ENCODE measurements at regions not wholly inside any gene's neighbourhood (a gene's known extent, or its start where the extent isn't known, plus 50 kb on each side); places are given as distances from the start of the nearest gene placed in this dataset.

DNA sequence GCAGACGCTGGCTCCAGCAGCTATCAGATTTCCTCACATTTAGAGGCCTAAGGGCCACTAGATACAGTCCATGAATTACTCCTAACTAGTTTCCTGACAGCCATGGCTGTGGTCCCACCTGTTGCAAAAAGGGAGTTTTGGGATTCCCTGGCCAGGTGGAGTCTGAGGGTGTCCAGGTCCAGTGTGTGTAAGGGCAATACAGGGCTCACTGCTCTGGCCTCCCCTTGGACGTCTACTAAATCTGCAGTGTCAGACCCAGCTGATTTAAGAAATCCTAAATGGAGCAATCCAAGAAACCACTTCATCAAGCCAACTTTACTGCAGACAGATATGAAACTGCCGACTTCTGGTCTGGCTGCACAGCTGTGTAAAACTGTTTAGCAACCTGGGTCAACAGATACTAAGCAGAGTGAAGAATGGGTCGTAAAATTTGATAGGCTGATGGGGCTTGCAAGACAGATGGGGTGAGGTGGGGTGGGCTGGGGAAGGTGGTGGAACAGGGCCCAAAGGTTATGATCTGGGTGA lies 116.4 kb downstream of the GADD45G start:
- no peaks in the 10 kb centered on the region for H4K20me1 ChIP-seq (ENCODE audit: insufficient read depth)
- no peak overlapping the region for H3K27ac ChIP-seq (ENCODE audit: low read length)
- no peaks in the 10 kb centered on the region for H3F3A ChIP-seq (ENCODE audit: insufficient read depth, low read length, poor library complexity, severe bottlenecking)
- no peaks in the 10 kb centered on the region for H3K9me2 ChIP-seq (ENCODE audit: insufficient read depth, low read length)
- H3K4me3 ChIP-seq (ENCODE audit: low read length): no peak overlapping the region
- H3K27me3 ChIP-seq (ENCODE audit: insufficient read depth, low read depth, low read length): no peaks in the 10 kb centered on the region
- no peaks in the 10 kb centered on the region for H3K79me2 ChIP-seq (replicated peaks; ENCODE audit: insufficient read depth, low read length)
- no peaks in the 10 kb centered on the region for H3K36me3 ChIP-seq (ENCODE audit: insufficient read depth, low read length)
- TF ChIP-seq RAD21 (conservative IDR thresholded peaks at IDR 0.05) (no peak), TAF1 (IDR thresholded peaks at IDR 0.05; ENCODE audit: low read depth) (no peak), MXI1 (conservative IDR thresholded peaks at IDR 0.05; ENCODE audit: poor library complexity, severe bottlenecking) (no peak), POLR2AphosphoS5 (IDR thresholded peaks at IDR 0.05) (no peak), EP300 (conservative IDR thresholded peaks at IDR 0.05; ENCODE audit: poor library complexity, severe bottlenecking) (no peak), EZH2 (IDR thresholded peaks at IDR 0.05; ENCODE audit: borderline replicate concordance, insufficient read depth, low read length, poor library complexity, severe bottlenecking) (no peak)
- TF ChIP-seq, protein P1, sequence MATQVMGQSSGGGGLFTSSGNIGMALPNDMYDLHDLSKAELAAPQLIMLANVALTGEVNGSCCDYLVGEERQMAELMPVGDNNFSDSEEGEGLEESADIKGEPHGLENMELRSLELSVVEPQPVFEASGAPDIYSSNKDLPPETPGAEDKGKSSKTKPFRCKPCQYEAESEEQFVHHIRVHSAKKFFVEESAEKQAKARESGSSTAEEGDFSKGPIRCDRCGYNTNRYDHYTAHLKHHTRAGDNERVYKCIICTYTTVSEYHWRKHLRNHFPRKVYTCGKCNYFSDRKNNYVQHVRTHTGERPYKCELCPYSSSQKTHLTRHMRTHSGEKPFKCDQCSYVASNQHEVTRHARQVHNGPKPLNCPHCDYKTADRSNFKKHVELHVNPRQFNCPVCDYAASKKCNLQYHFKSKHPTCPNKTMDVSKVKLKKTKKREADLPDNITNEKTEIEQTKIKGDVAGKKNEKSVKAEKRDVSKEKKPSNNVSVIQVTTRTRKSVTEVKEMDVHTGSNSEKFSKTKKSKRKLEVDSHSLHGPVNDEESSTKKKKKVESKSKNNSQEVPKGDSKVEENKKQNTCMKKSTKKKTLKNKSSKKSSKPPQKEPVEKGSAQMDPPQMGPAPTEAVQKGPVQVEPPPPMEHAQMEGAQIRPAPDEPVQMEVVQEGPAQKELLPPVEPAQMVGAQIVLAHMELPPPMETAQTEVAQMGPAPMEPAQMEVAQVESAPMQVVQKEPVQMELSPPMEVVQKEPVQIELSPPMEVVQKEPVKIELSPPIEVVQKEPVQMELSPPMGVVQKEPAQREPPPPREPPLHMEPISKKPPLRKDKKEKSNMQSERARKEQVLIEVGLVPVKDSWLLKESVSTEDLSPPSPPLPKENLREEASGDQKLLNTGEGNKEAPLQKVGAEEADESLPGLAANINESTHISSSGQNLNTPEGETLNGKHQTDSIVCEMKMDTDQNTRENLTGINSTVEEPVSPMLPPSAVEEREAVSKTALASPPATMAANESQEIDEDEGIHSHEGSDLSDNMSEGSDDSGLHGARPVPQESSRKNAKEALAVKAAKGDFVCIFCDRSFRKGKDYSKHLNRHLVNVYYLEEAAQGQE (IDR thresholded peaks at IDR 0.05; ENCODE audit: borderline replicate concordance): no peak
- no peak overlapping the region for H2AFZ ChIP-seq (ENCODE audit: low read depth, low read length)
- H3K9ac ChIP-seq (ENCODE audit: low read length): no peak overlapping the region
- H3K4me2 ChIP-seq (ENCODE audit: low read length): no peak overlapping the region
- no peaks in the 10 kb centered on the region for H3K9me3 ChIP-seq (ENCODE audit: low read length)

DNA sequence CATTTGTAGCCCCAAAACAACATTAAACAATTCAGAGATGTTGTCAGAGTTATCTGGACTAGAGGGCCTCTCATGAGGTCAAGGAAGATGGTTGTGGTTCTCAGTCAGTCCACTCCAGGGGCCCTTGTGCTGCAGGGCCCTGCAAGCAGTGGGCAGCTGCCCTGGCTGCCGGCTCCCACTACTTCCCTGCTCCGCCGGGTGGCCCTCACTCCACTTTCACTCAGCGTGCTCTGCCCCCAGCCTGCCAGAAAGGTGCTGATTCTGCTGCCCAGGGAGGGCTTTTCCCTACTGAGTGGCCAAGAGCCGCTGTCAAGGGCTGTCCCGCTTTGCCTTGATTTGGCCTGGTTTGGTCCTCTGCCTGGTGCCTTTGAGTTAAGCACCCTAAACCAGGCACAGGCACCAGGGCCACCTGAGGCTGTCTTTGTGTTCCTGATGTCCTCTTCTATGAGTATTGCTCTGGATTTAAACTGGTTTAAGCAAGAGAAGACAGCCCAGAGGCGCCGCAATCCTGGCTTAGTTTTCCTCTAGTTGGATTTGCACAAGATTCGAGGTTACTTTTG lies 117.2 kb downstream of the GADD45G start:
- Histone ChIP-seq H3K4me3 (ENCODE audit: low read length) (no peak overlapping the region), H3K9ac (ENCODE audit: low read length) (no peak overlapping the region), H4K20me1 (ENCODE audit: insufficient read depth) (no peaks in the 10 kb centered on the region), H3K36me3 (ENCODE audit: insufficient read depth, low read length) (no peaks in the 10 kb centered on the region), H3K4me2 (ENCODE audit: low read length) (no peak overlapping the region), H3K9me2 (ENCODE audit: insufficient read depth, low read length) (no peaks in the 10 kb centered on the region), H3K27me3 (ENCODE audit: insufficient read depth, low read depth, low read length) (no peaks in the 10 kb centered on the region), H3K79me2 (replicated peaks; ENCODE audit: insufficient read depth, low read length) (no peaks in the 10 kb centered on the region), H3F3A (ENCODE audit: insufficient read depth, low read length, poor library complexity, severe bottlenecking) (no peaks in the 10 kb centered on the region), H2AFZ (ENCODE audit: low read depth, low read length) (no peak overlapping the region), H3K9me3 (ENCODE audit: low read length) (no peaks in the 10 kb centered on the region), H3K27ac (ENCODE audit: low read length) (no peak overlapping the region)
- TF ChIP-seq POLR2AphosphoS5 (IDR thresholded peaks at IDR 0.05) (no peak), SMC3 (conservative IDR thresholded peaks at IDR 0.05; ENCODE audit: poor library complexity) (no peak), EZH2 (IDR thresholded peaks at IDR 0.05; ENCODE audit: borderline replicate concordance, insufficient read depth, low read length, poor library complexity, severe bottlenecking) (no peak), EP300 (conservative IDR thresholded peaks at IDR 0.05; ENCODE audit: poor library complexity, severe bottlenecking) (no peak), MXI1 (conservative IDR thresholded peaks at IDR 0.05; ENCODE audit: poor library complexity, severe bottlenecking) (no peak), RAD21 (conservative IDR thresholded peaks at IDR 0.05) (no peak), TAF1 (IDR thresholded peaks at IDR 0.05; ENCODE audit: low read depth) (no peak)
- TF ChIP-seq, protein P2, sequence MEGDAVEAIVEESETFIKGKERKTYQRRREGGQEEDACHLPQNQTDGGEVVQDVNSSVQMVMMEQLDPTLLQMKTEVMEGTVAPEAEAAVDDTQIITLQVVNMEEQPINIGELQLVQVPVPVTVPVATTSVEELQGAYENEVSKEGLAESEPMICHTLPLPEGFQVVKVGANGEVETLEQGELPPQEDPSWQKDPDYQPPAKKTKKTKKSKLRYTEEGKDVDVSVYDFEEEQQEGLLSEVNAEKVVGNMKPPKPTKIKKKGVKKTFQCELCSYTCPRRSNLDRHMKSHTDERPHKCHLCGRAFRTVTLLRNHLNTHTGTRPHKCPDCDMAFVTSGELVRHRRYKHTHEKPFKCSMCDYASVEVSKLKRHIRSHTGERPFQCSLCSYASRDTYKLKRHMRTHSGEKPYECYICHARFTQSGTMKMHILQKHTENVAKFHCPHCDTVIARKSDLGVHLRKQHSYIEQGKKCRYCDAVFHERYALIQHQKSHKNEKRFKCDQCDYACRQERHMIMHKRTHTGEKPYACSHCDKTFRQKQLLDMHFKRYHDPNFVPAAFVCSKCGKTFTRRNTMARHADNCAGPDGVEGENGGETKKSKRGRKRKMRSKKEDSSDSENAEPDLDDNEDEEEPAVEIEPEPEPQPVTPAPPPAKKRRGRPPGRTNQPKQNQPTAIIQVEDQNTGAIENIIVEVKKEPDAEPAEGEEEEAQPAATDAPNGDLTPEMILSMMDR (IDR thresholded peaks at IDR 0.05; ENCODE audit: poor library complexity, severe bottlenecking): no peak
- TF ChIP-seq, protein P1 (IDR thresholded peaks at IDR 0.05; ENCODE audit: borderline replicate concordance): no peak
